ENCODE measurements at regions not wholly inside any gene's neighbourhood (a gene's known extent, or its start where the extent isn't known, plus 50 kb on each side); places are given as distances from the start of the nearest gene placed in this dataset.

DNA sequence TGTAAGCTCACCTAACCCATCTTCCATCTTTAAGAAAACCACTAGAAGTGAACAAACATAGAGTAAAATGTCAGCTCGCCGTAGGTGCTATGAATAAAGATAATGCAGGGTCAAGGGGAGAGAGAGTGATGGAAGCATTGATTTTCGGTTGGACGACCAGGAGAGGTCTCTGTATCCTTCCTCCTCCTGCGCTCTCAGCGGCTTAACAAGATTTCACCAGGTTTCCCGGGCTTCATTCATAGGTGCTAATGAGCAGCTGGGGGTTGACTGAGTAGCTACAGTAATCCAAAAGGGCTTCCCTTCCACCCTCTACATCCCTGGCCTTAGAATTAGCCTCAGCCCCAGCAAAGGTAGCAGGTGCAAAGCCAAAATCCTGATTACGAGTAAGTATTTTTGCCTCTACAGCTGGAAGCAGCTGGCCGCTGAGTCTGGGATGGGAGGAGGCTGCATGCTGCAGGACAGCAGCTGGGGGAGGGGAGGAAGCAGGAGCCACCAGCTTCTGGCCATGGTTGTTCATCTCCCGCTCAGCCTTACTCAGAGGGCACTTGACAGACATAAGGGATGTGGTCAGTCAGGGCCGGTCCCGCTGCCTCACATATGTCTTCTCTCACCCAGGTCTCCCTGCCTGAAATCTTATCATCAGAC lies 112.0 kb upstream of the IL12B start:
- TF ChIP-seq, protein P1, sequence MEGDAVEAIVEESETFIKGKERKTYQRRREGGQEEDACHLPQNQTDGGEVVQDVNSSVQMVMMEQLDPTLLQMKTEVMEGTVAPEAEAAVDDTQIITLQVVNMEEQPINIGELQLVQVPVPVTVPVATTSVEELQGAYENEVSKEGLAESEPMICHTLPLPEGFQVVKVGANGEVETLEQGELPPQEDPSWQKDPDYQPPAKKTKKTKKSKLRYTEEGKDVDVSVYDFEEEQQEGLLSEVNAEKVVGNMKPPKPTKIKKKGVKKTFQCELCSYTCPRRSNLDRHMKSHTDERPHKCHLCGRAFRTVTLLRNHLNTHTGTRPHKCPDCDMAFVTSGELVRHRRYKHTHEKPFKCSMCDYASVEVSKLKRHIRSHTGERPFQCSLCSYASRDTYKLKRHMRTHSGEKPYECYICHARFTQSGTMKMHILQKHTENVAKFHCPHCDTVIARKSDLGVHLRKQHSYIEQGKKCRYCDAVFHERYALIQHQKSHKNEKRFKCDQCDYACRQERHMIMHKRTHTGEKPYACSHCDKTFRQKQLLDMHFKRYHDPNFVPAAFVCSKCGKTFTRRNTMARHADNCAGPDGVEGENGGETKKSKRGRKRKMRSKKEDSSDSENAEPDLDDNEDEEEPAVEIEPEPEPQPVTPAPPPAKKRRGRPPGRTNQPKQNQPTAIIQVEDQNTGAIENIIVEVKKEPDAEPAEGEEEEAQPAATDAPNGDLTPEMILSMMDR (conservative IDR thresholded peaks at IDR 0.05; ENCODE audit: low read depth, low read length), result no peak
- no peak overlapping the region for H3K4me3 ChIP-seq (ENCODE audit: low read depth, low read length)
- no peak for DNase-seq (ENCODE audit: low read depth)

DNA sequence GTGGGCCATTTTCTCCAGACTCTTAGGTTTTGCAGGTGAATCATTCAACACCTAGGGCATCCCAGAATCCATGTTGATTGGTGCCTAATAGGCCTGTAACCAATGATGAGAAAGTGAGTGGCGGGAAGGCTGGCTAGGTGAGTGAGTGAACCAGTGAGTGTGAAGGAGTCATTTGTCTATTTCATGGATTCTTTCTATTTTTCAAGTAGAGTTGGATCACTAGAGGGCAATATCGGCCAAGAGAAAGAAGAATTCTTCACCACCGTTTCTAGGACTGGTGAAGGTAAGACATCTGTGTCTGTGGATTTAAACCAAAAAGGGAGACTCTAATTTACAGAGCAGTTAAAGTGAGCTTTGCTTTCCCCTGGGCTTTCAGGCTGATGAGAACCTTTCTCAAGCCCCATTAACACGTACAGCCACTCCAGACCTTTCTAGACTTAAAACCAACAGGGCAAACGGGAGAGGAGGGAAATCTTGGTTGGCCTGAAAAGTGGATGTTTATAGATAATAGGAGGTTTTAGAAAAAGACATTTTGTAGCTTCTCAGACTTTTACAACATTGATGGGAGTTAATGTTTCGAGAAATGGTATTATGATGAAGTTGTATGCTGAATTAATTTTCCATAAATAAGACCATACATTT lies 114.3 kb upstream of the IL12B start:
- H3K4me3 ChIP-seq (ENCODE audit: low read depth, low read length), result no peak overlapping the region
- DNase-seq (ENCODE audit: low read depth), result no peak
- TF ChIP-seq, protein P1 (conservative IDR thresholded peaks at IDR 0.05; ENCODE audit: low read depth, low read length), result peak; percentile 70

DNA sequence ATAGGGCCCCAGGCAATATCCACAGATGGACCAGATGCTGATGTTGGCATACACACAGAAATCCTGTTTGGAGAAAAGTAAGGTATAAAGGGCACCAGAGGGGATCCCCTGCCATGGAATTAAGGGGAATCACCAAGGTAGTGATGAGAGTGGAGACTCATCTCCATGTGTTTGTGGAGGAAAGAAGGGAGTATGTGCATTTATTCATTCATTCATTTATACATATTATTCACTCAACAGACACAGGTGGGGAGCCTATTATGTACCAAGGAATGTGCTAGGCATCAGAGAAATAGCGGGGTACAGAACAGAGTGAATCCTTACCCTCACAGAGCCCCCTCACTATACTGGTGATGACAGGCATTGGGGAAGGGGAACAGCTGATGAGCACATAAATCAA lies 116.8 kb upstream of the IL12B start:
- DNase-seq (ENCODE audit: low read depth), result no peak
- no peak overlapping the region for H3K4me3 ChIP-seq (ENCODE audit: low read depth, low read length)
- TF ChIP-seq, protein P1 (conservative IDR thresholded peaks at IDR 0.05; ENCODE audit: low read depth, low read length), result no peak

DNA sequence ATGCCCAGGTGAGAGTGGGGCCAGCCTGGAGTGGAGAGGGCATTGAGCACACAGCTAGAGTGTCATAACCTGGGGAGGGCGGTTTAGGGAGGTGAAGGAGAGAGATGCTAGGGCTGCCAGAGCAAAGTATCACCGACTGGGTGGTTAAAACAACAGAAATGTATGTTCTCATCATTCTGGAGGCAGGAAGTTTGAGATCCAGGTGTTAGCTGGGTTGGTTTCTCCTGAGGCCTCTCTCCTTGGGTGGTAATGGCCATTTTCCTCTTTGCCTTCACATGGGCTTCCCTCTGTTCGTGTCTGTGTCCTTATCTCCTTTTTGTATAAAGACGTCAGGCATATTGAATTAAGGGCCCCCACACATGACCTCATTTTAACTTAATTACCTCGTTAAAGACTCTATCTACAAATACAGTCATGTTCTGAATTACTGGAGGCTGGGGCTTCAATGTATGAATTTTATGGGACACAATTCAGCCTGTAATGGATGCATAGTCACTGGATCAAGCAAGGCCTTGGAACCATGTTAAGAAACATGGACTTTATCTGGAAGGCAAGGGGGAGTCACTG lies 118.6 kb upstream of the IL12B start:
- no peak overlapping the region for H3K4me3 ChIP-seq (ENCODE audit: low read depth, low read length)
- TF ChIP-seq, protein P1 (conservative IDR thresholded peaks at IDR 0.05; ENCODE audit: low read depth, low read length), result no peak
- no peak for DNase-seq (ENCODE audit: low read depth)

DNA sequence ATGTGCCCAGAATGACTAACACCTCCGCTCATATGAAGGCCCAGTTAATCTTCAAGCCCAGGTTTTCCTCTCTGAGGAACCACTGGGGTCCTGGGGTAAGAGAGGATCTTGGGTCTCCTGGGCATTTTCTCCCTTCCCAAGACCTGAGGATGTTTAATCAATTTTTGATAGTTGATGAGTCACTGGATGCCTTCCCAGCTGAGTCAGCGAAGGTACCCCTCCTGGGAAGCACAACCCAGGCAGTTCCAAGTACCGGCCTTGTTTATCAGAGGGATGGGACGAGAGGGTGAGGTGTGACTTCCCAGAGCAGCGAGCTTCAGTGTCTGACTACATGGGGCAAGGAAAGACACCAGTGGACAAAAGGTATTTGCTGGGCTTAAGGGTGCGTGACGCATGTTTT lies 119.6 kb upstream of the IL12B start:
- no peak overlapping the region for H3K4me3 ChIP-seq (ENCODE audit: low read depth, low read length)
- TF ChIP-seq, protein P1 (conservative IDR thresholded peaks at IDR 0.05; ENCODE audit: low read depth, low read length), result no peak
- no peak for DNase-seq (ENCODE audit: low read depth)

DNA sequence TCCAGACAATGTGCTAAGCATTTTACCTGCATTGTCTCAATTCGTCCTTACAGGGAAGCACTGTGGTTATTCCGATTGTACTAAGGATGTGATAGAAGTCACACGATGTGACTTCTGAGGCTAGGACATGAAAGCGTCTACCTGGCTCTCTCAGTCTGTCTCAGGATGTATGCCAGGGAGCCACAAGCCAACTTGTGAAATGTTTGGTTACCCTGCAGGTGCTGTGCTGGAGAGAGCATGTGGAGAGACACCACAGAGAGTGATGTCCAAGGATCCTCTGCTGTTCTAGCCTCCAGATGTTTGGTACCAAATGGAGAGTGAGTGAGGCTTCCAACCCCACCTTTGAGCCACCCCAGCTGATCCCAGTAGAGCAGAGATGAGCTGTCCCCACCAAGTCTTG lies 120.1 kb upstream of the IL12B start:
- H3K4me3 ChIP-seq (ENCODE audit: low read depth, low read length), result no peak overlapping the region
- DNase-seq (ENCODE audit: low read depth), result no peak
- TF ChIP-seq, protein P1 (conservative IDR thresholded peaks at IDR 0.05; ENCODE audit: low read depth, low read length), result no peak
